MM.1S (cell line): ENCODE measurements at regions not wholly inside any gene's neighbourhood (a gene's known extent, or its start where the extent isn't known, plus 50 kb on each side); places are given as distances from the start of the nearest gene placed in this dataset.

Source experiments
- DNase-seq: peaks from one replicate; pipeline ENCODE4 v3.0.0-alpha.2; 2015
- H2AFZ ChIP-seq: fragments of 300-600 bp; sonication (generic); 2 replicates; pipeline ENCODE4 v1.6.0; 2016; ENCODE audit warnings: antibody characterized with exemption, low read length
- H3F3A ChIP-seq: fragments of 300-600 bp; sonication (generic); 2 replicates; pipeline ENCODE4 v1.6.1; 2016; ENCODE audit warnings: mild to moderate bottlenecking, antibody characterized with exemption, low read length, moderate library complexity, mixed read lengths; ENCODE audit not compliant: insufficient read depth
- H3K27ac ChIP-seq: fragments of 300-600 bp; sonication (generic); 2 replicates; pipeline ENCODE4 v1.5.1; 2016; ENCODE audit warnings: mild to moderate bottlenecking, low read length
- H3K27me3 ChIP-seq: fragments of 300-600 bp; sonication (generic); replicated peaks from 2 replicates; pipeline ENCODE4 v1.6.0; 2016; ENCODE audit warnings: low read length; ENCODE audit not compliant: insufficient read depth
- H3K36me3 ChIP-seq: fragments of 300-600 bp; sonication (generic); replicated peaks from 2 replicates; pipeline ENCODE4 v1.6.1; 2016; ENCODE audit warnings: mild to moderate bottlenecking, low read length, mixed read lengths; ENCODE audit not compliant: insufficient read depth
- H3K4me1 ChIP-seq: fragments of 300-600 bp; sonication (generic); 2 replicates; pipeline ENCODE4 v1.6.1; 2016; ENCODE audit warnings: low read length, mixed read lengths
- H3K4me2 ChIP-seq: fragments of 300-600 bp; sonication (generic); 2 replicates; pipeline ENCODE4 v1.6.0; 2016; ENCODE audit warnings: low read depth, low read length
- H3K4me3 ChIP-seq: fragments of 300-600 bp; sonication (generic); 2 replicates; pipeline ENCODE4 v1.5.1; 2016; ENCODE audit warnings: low read length, mixed read lengths
- H3K79me2 ChIP-seq: fragments of 300-600 bp; sonication (generic); 2 replicates; pipeline ENCODE4 v1.6.1; 2016; ENCODE audit warnings: mixed run types, low read length, mixed read lengths
- H3K9ac ChIP-seq: fragments of 300-600 bp; sonication (generic); 2 replicates; pipeline ENCODE4 v1.6.1; 2016; ENCODE audit warnings: low read length, mixed read lengths
- H3K9me2 ChIP-seq: fragments of 300-600 bp; sonication (generic); replicated peaks from 2 replicates; pipeline ENCODE4 v1.6.1; 2016; ENCODE audit warnings: mild to moderate bottlenecking, low read length, mixed read lengths; ENCODE audit not compliant: insufficient read depth
- H3K9me3 ChIP-seq: fragments of 300-600 bp; sonication (generic); replicated peaks from 2 replicates; pipeline ENCODE4 v1.6.1; 2016; ENCODE audit warnings: mild to moderate bottlenecking, low read length, mixed read lengths; ENCODE audit not compliant: insufficient read depth
- H4K20me1 ChIP-seq: fragments of 300-600 bp; sonication (generic); 2 replicates; pipeline ENCODE4 v1.6.1; 2016; ENCODE audit warnings: mild to moderate bottlenecking, low read length, moderate library complexity, mixed read lengths; ENCODE audit not compliant: insufficient read depth
- EZH2 ChIP-seq: fragments of 300-600 bp; sonication (generic); optimal IDR thresholded peaks from 2 replicates; pipeline ENCODE3; 2017; ENCODE audit warnings: low read depth, mild to moderate bottlenecking, antibody characterized with exemption, low read length, mixed read lengths
- EZH2phosphoT487 ChIP-seq: fragments of 300-600 bp; sonication (generic); IDR thresholded peaks from 2 replicates; pipeline ENCODE4 v1.6.1; 2018; ENCODE audit warnings: antibody characterized with exemption, low read length
- TF ChIP-seq, protein P1 (sequence below): fragments of 300-600 bp; sonication (generic); IDR thresholded peaks from 2 replicates; pipeline ENCODE4 v1.5.1; 2016; ENCODE audit warnings: antibody characterized with exemption, low read length, mixed read lengths

DNA sequence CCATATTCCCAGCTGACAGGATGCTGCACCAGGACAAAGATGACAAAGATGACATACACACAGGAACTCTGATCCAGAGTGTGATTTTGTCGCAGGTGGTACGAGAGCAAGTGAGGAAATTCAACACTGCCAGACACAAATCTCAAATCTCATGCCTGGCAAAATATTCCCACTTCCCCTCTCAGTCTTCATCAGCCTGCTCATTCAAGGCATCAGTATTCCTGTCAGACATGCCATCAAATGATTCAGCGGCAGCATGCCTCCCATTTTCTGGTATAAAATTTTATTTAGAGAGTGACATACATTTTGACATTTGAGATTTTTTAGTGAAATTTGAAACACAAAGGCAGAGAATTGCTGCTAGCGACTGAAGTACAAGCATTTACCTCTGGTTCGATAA is 228.1 kb upstream of the LMCD1 start:
- TF ChIP-seq EZH2, result no peak
- Histone ChIP-seq H3F3A (no peaks in the 10 kb centered on the region), H3K4me3 (no peak overlapping the region), H3K4me1 (no peaks in the 10 kb centered on the region), H3K9me2 (no peaks in the 10 kb centered on the region), H3K27ac (no peak overlapping the region), H3K36me3 (no peaks in the 10 kb centered on the region), H3K27me3 (no peaks in the 10 kb centered on the region), H3K9me3 (no peaks in the 10 kb centered on the region), H2AFZ (no peak overlapping the region), H3K9ac (no peak overlapping the region), H3K4me2 (no peak overlapping the region), H4K20me1 (no peaks in the 10 kb centered on the region), H3K79me2 (no peaks in the 10 kb centered on the region)
- DNase-seq, result no peak

DNA sequence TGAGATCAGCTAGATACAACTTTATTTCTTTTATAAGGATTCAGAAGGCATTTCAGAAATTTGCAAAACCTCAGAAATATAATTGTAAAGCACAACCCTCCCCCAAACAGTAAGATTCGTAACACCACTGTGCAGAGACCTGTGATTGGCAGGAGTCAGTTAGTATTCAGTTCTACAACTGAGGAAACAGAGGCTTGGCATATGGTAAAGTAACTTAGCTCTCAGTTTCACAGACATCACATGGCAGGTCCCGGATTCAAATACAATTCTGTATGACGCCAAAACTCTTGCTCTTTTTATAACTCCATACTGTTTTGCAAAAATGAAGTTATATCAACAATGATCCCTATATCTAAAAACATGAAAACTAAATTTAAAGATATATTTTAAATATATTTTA is 225.6 kb upstream of the LMCD1 start:
- Histone ChIP-seq H3K4me2 (no peak overlapping the region), H2AFZ (no peak overlapping the region), H4K20me1 (no peaks in the 10 kb centered on the region), H3K79me2 (no peaks in the 10 kb centered on the region), H3F3A (no peaks in the 10 kb centered on the region), H3K9me3 (no peaks in the 10 kb centered on the region), H3K9ac (no peak overlapping the region), H3K9me2 (no peaks in the 10 kb centered on the region), H3K27me3 (no peaks in the 10 kb centered on the region), H3K4me3 (no peak overlapping the region), H3K36me3 (no peaks in the 10 kb centered on the region), H3K4me1 (no peaks in the 10 kb centered on the region), H3K27ac (no peak overlapping the region)
- no peak for DNase-seq
- TF ChIP-seq EZH2phosphoT487 (no peak), EZH2 (no peak)
- TF ChIP-seq, protein P1, sequence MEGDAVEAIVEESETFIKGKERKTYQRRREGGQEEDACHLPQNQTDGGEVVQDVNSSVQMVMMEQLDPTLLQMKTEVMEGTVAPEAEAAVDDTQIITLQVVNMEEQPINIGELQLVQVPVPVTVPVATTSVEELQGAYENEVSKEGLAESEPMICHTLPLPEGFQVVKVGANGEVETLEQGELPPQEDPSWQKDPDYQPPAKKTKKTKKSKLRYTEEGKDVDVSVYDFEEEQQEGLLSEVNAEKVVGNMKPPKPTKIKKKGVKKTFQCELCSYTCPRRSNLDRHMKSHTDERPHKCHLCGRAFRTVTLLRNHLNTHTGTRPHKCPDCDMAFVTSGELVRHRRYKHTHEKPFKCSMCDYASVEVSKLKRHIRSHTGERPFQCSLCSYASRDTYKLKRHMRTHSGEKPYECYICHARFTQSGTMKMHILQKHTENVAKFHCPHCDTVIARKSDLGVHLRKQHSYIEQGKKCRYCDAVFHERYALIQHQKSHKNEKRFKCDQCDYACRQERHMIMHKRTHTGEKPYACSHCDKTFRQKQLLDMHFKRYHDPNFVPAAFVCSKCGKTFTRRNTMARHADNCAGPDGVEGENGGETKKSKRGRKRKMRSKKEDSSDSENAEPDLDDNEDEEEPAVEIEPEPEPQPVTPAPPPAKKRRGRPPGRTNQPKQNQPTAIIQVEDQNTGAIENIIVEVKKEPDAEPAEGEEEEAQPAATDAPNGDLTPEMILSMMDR, result no peak

DNA sequence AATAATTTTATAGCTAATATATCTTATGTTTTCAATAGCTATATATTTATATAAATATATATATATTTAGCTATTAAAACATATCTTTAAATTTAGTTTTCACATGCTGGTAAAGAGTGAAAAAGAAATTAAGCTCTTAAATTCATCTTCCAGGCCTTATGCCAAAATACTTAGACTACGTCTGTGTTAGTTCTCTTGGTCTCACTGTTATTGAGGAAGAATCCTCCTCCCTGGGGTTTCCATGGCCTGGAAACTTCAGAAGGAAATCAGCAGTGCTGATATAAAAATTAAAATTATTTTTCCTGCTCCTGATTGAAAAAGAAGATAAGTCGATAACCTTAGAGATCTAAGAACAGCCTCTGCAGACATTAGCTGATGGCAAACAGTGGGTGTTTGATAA is 225.1 kb upstream of the LMCD1 start:
- no peak overlapping the region for H3K9ac ChIP-seq
- DNase-seq, result no peak
- H3F3A ChIP-seq, result no peaks in the 10 kb centered on the region
- no peaks in the 10 kb centered on the region for H3K9me2 ChIP-seq
- H3K4me3 ChIP-seq, result no peak overlapping the region
- no peak overlapping the region for H3K27ac ChIP-seq
- TF ChIP-seq EZH2phosphoT487 (no peak), EZH2 (no peak)
- TF ChIP-seq, protein P1, result no peak
- no peaks in the 10 kb centered on the region for H4K20me1 ChIP-seq
- H3K27me3 ChIP-seq, result no peaks in the 10 kb centered on the region
- H3K4me1 ChIP-seq, result no peaks in the 10 kb centered on the region
- H3K4me2 ChIP-seq, result no peak overlapping the region
- H3K36me3 ChIP-seq, result no peaks in the 10 kb centered on the region
- H2AFZ ChIP-seq, result no peak overlapping the region
- H3K79me2 ChIP-seq, result no peaks in the 10 kb centered on the region
- no peaks in the 10 kb centered on the region for H3K9me3 ChIP-seq

DNA sequence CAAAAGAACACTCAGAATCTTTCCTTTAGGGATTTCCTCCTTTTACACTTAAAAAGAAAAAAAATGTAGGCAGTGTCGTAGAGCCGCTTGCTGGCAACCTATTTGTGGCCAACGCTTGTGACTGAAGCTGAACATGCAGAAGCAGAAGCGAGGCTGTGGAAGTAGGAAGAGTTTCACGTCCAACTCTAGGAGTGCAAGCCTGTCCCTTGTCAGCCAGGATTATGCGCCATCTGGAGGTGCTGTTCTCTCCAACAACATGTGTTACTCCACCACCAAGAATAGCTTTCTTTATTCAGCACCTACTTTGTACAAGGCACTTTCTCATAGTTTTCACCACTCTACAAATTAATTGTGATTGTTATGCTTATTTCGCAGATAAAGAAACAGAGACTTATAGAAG is 223.2 kb upstream of the LMCD1 start:
- Histone ChIP-seq H4K20me1 (no peaks in the 10 kb centered on the region), H3K4me2 (no peak overlapping the region), H3K36me3 (no peaks in the 10 kb centered on the region), H3F3A (no peaks in the 10 kb centered on the region), H3K4me3 (no peak overlapping the region), H3K9me3 (no peaks in the 10 kb centered on the region), H2AFZ (no peak overlapping the region), H3K9me2 (no peaks in the 10 kb centered on the region), H3K27me3 (no peaks in the 10 kb centered on the region), H3K79me2 (no peaks in the 10 kb centered on the region), H3K27ac (no peak overlapping the region), H3K4me1 (no peaks in the 10 kb centered on the region), H3K9ac (no peak overlapping the region)
- no peak for DNase-seq
- TF ChIP-seq EZH2phosphoT487 (no peak), EZH2 (no peak)
- TF ChIP-seq, protein P1, result no peak
